ENCODE measurements at regions not wholly inside any gene's neighbourhood (a gene's known extent, or its start where the extent isn't known, plus 50 kb on each side); places are given as distances from the start of the nearest gene placed in this dataset.

GRCh38 chr11:128311742-128312719 is 275.3 kb downstream of the ETS1 start:
- TF ChIP-seq POLR2AphosphoS5 (IDR thresholded peaks at IDR 0.05; ENCODE audit: low read depth, low read length) (no peak), POLR2A (IDR thresholded peaks at IDR 0.05; ENCODE audit: low read depth, low read length) (no peak), TAF1 (IDR thresholded peaks at IDR 0.05; ENCODE audit: borderline replicate concordance, low read depth, low read length) (no peak)
